GM21786 (cell line): ENCODE measurements at regions not wholly inside any gene's neighbourhood (a gene's known extent, or its start where the extent isn't known, plus 50 kb on each side); places are given as distances from the start of the nearest gene placed in this dataset.
"Not testable (repeated sequence)": the region's sequence is repeated elsewhere in the genome, so short reads cannot be mapped to it uniquely, and the experiment has no call there.

ENCODE experiments used
- ATAC-seq: cut with Tn5 transposase; IDR thresholded peaks from one replicate; pipeline ENCODE4 v1.9.1; 2021; ENCODE audit not compliant: unreplicated experiment

GRCh38 chr12:78489990-78490389 lies 374.6 kb upstream of the SYT1 start:
- no peak for ATAC-seq

DNA sequence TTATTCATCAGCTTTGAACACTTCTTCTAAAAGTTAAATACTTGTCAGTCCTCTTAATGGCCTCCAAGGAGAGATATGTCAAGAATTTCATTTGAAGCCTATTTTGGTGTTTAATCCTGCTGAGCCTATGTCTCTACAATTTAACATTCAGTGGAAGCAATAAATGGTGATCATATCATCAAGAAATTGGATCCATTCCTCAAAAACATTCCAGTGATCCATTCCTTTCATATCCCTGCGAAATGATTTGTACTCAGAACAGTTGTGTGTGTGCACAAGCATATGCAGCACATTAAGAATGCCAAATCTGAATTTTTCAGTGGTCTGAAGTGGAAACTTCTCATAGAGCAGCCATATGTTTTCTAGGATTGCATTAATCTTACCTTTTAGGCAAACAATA lies 373.7 kb upstream of the SYT1 start:
- no peak for ATAC-seq

GRCh38 chr12:78494911-78495310 lies 369.7 kb upstream of the SYT1 start:
- no peak for ATAC-seq

- ATAC-seq, result no peak
These were observed 362.7 kb upstream of the SYT1 start for GRCh38 chr12:78501825-78502224.

- no peak for ATAC-seq
These were observed 345.2 kb upstream of the SYT1 start for GRCh38 chr12:78519422-78519821.

GRCh38 chr12:78530100-78530765 lies 334.3 kb upstream of the SYT1 start:
- ATAC-seq, result no peak

DNA sequence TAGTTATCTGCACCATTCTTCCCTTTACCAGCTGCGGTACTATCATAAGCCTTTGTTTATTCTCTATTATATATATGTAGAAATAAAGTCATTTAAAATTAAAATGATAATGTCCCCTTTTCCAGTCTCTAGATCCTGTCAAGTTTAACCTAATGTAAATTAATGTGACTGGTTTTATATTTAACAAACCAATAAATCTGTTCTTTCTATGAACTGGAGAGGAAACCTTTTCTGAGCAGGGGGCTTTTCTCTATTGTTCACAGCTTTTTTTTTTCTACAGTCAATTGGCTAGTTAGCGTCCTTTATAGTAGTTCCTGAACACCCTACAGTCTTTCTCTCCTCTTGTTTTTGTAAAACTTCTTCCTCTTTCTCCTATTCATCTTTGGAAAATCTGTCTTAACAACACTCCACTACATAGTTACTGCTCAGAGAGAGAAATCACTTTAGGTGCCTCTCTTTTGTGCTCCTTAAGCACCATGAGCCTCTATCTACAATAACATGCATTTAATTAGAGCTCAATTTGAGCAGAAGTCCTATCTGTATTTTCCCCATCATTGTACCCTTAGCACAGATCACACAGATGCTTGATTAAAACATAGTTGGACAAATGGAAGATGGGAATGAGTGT lies 332.6 kb upstream of the SYT1 start:
- no peak for ATAC-seq

DNA sequence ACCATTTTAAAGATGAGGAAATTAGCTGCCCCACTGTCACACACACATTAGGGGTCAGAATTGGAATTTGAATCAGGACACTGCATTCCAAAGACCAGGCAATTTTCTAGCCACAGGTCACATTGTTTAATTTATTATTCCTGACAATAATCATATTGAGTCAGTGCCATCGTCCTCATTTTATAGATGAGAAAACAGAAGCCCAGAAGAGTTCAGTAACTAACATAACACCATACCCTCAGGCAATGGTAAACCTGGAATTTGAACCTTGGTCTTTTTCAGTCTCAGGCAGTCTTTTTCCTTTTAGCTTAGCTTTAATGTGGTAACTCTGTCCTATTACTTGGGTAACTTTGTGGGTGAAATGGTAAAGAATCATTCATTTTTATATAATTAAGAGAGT lies 330.3 kb upstream of the SYT1 start:
- ATAC-seq, result no peak

GRCh38 chr12:78540606-78541336 lies 323.8 kb upstream of the SYT1 start:
- ATAC-seq, result no peak

- ATAC-seq, result no peak
These were observed 313.7 kb upstream of the SYT1 start for GRCh38 chr12:78550831-78551230.

DNA sequence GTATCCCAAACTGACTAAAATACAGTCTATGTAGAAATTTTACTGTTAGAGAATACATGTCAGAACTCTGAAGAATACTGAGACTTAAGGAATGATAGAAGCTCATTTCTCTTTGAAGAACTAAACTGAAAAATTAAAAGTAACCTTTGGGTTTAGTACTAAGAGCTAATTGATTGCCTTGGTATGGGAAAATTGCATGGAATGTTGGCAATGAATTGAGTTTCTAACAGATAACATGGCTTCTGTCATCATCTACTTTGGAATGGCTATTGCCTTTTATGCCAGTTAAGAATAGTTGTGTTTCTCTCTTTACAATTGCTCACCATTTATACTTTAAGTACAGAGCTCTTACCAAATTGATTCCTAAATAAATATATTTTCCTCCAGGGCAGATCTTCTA lies 308.8 kb upstream of the SYT1 start:
- no peak for ATAC-seq

- no peak for ATAC-seq
These were observed 307.9 kb upstream of the SYT1 start for GRCh38 chr12:78556651-78557050.

DNA sequence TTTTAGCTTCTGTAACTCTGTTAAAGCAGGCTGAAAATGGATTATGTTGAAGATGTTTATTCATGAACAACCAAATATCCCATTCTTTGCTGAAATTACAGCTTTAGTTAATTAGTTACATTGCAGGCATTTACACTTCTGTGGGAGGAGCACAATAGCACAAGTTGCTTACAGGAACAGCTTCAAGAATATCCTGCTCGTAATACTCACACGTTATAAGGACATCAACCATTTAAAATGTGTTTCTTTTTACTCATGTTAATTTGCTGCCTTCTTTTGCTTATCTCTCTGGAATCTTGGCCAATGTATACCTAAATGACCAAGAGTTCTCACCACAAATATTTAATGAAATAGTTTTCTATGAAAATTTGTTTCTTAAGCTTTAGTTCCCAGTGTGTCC lies 305.2 kb upstream of the SYT1 start:
- ATAC-seq, result no peak

DNA sequence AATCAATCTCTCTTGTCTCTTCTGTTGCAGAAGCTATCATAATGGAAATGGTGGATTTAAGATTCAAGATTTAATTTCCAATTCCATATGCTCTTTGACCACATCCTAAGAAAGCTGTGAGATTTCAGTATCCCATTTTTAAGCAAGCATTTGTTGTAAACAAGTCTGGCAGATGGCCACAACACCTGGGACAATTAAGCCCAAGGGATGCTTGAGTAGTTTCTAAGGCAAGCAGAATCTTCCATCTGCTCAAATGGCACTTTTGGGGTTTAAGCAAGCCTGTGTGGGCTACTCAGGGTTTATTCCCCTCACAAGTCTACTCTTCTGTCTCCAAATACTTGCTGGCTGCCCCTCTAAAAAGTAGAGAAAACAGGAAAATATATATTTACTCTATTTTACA lies 304.7 kb upstream of the SYT1 start:
- ATAC-seq, result no peak

GRCh38 chr12:78560633-78561032 lies 303.9 kb upstream of the SYT1 start:
- no peak for ATAC-seq

DNA sequence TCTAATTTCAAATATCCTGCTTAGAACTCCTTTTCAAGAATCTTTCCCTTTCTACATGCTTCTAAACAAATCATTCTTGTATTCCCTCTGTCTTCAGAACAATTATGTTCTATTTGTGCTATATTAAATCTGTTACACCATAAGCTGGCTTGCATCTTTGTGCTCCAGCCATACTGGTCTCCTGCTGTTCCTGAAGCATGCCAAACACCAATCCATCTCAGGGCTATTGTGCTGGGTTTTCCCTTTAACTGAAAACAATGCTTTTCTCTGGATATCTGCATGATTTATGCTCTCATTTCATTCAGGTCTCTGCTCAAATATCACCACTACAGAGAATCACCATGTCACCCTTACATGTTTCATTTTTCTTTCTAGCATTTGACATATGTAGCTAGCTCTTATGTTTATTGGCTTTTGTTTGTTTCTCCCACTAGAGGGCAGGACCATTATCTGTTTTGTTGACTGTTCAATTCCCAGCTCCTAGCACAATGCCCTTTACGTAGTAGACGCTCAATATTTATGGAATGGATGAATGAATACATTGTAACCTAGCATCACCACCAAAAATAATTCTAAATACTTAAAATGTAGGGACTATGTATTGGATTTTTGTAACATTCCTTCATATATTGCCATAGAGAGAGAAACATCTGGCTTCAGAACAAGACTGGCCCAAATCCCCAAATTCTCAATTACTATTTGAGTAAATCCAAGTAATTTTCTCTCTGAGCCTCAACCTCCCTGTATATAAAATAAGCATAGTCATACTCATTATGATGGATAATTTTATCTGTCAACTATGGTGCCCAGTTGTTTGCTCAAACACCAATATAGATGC lies 302.0 kb upstream of the SYT1 start:
- no peak for ATAC-seq

- ATAC-seq, result no peak
These were observed 300.7 kb upstream of the SYT1 start for GRCh38 chr12:78563826-78564225.

GRCh38 chr12:78566456-78566855 lies 298.1 kb upstream of the SYT1 start:
- no peak for ATAC-seq

DNA sequence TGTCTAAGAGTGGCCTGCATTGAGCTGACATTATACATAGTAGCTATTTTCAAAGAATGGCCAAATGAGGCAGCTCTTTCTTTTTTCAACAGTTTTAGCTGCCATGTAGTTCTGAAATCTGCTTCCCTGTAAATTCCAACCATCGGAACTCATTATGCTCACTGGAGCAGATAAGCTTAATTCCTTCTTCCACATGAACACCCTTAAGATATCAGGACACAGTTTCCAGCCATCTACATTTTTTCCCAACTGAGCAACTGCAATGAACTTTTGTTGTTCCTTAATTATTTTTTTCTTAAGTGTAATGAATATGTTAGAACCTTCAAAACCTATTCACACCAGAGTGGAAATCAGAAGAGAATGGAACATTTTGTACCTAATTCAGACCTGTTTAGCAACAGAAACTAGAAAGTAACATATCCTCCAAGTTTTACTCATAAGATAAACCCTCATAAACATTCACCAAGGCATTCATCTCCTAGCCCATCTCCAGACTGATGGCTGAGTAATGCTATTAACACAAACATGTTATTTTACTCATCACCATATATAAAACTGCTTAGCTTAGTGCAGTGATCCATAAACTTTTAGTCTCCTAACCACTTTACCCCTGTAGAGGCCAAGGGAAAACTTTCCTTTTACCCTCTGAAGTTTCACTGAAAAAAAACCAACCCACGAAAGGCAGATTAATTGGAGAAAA lies 296.1 kb upstream of the SYT1 start:
- ATAC-seq, result no peak

DNA sequence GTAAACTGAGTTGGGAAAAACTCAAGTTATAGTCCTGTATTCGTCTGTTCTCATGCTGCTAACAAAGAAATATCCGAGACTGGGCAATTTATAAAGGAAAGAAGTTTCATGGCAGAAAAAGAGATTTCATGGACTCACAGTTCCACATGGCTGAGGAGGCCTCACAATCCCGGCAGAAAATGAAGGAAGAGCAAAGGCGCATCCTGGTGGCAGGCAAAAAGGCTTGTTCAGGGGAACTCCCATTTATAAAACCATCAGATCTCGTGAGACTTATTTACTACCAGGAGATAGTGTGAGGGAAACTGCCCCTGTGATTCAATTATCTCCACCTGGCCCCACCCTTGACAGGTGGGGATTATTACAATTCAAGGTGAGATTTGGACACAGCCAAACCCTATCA lies 292.6 kb upstream of the SYT1 start:
- no peak for ATAC-seq

- ATAC-seq, result not testable (repeated sequence)
These were observed 289.4 kb upstream of the SYT1 start for GRCh38 chr12:78575208-78575607.
